ENCODE measurements at regions not wholly inside any gene's neighbourhood (a gene's known extent, or its start where the extent isn't known, plus 50 kb on each side); places are given as distances from the start of the nearest gene placed in this dataset.

- TF ChIP-seq CTCF (IDR thresholded peaks at IDR 0.05; ENCODE audit: low read length, missing control alignments), result no peak
- H3K4me3 ChIP-seq (replicated peaks; ENCODE audit: low read depth, low read length), result no peak overlapping the region
- DNase-seq (ENCODE audit: low read depth), result no peak
Observed at GRCh38 chr5:82699737-82700136, 377.5 kb downstream of the TMEM167A start.

- no peak for TF ChIP-seq CTCF (IDR thresholded peaks at IDR 0.05; ENCODE audit: low read length, missing control alignments)
- no peak for DNase-seq (ENCODE audit: low read depth)
- no peak overlapping the region for H3K4me3 ChIP-seq (replicated peaks; ENCODE audit: low read depth, low read length)
Observed at GRCh38 chr5:82698026-82698425, 379.2 kb downstream of the TMEM167A start.

GRCh38 chr5:82694711-82695285, 382.4 kb downstream of the TMEM167A start:
- TF ChIP-seq CTCF (IDR thresholded peaks at IDR 0.05; ENCODE audit: low read length, missing control alignments), result no peak

GRCh38 chr5:82692826-82693225, 384.4 kb downstream of the TMEM167A start:
- H3K4me3 ChIP-seq (replicated peaks; ENCODE audit: low read depth, low read length), result no peak overlapping the region
- no peak for TF ChIP-seq CTCF (IDR thresholded peaks at IDR 0.05; ENCODE audit: low read length, missing control alignments)
- no peak for DNase-seq (ENCODE audit: low read depth)

More at GRCh38 chr5:82694711-82695285, 382.4 kb downstream of the TMEM167A start:
- no peak overlapping the region for H3K4me3 ChIP-seq (replicated peaks; ENCODE audit: low read depth, low read length)
- no peak for DNase-seq (ENCODE audit: low read depth)

- H3K4me3 ChIP-seq (replicated peaks; ENCODE audit: low read depth, low read length), result no peak overlapping the region
- DNase-seq (ENCODE audit: low read depth), result no peak
- TF ChIP-seq CTCF (IDR thresholded peaks at IDR 0.05; ENCODE audit: low read length, missing control alignments), result no peak
Observed at GRCh38 chr5:82684659-82685058, 392.5 kb downstream of the TMEM167A start.

- no peak for TF ChIP-seq CTCF (IDR thresholded peaks at IDR 0.05; ENCODE audit: low read length, missing control alignments)
- H3K4me3 ChIP-seq (replicated peaks; ENCODE audit: low read depth, low read length), result no peak overlapping the region
- DNase-seq (ENCODE audit: low read depth), result no peak
Observed at GRCh38 chr5:82684165-82684564, 393.0 kb downstream of the TMEM167A start.

GRCh38 chr5:82679660-82680059, 397.5 kb downstream of the TMEM167A start:
- no peak for DNase-seq (ENCODE audit: low read depth)
- no peak for TF ChIP-seq CTCF (IDR thresholded peaks at IDR 0.05; ENCODE audit: low read length, missing control alignments)
- no peak overlapping the region for H3K4me3 ChIP-seq (replicated peaks; ENCODE audit: low read depth, low read length)
